IMR-90 (cell line): ENCODE measurements at regions not wholly inside any gene's neighbourhood (a gene's known extent, or its start where the extent isn't known, plus 50 kb on each side); places are given as distances from the start of the nearest gene placed in this dataset.

ENCODE experiments used
- ATAC-seq: fragments of 200-7000 bp; cut with Tn5 transposase; 2 replicates; pipeline ENCODE4 v1.9.1; 2020; ENCODE audit warnings: low read depth, mild to moderate bottlenecking, moderate library complexity
- BruUV-seq: library from RNA; stranded (reverse); fragments of 400-500 nt; replicated peaks from 2 replicates; lab custom pipeline; 2021; lab: Mats Ljungman, UMichigan
- CTCF ChIA-PET: fragments of 300-600 bp; formaldehyde crosslinking; extraction: SDS; loops from one replicate; lab custom pipeline; 2021; ENCODE audit warnings: antibody characterized with exemption; lab: Yijun Ruan, JAX
- POLR2A ChIA-PET: fragments of 300-600 bp; sonication (Branson Sonifier 250); formaldehyde crosslinking; loops from one replicate; lab custom pipeline; 2022; ENCODE audit warnings: antibody characterized with exemption; ENCODE audit not compliant: unreplicated experiment; lab: Charles Lee
- DNase-seq: peaks from one replicate; pipeline ENCODE4 v3.0.0; 2013
- H2AFZ ChIP-seq: replicated peaks from 2 replicates; pipeline ENCODE3; 2013; ENCODE audit warnings: low read length, mild to moderate bottlenecking; ENCODE audit not compliant: poor library complexity
- H2AK5ac ChIP-seq: 2 replicates; pipeline ENCODE4 v1.6.1; 2013; ENCODE audit warnings: low read depth, low read length, inconsistent platforms
- H2AK9ac ChIP-seq: replicated peaks from 2 replicates; pipeline ENCODE3; 2013; ENCODE audit warnings: mild to moderate bottlenecking, low read depth, low read length, moderate library complexity; ENCODE audit not compliant: poor library complexity
- H2BK120ac ChIP-seq: 2 replicates; pipeline ENCODE4 v1.6.1; 2013; ENCODE audit warnings: low read depth, low read length, inconsistent platforms
- H2BK15ac ChIP-seq: 3 replicates; pipeline ENCODE4 v1.6.1; 2013; ENCODE audit warnings: low read depth, low read length, inconsistent platforms
- H2BK20ac ChIP-seq: 2 replicates; pipeline ENCODE4 v1.6.1; 2013; ENCODE audit warnings: low read depth, mild to moderate bottlenecking, inconsistent platforms, low read length, moderate library complexity
- H2BK5ac ChIP-seq: 2 replicates; pipeline ENCODE4 v1.6.1; 2013; ENCODE audit warnings: mild to moderate bottlenecking, low read depth, low read length, inconsistent platforms; ENCODE audit not compliant: poor library complexity, severe bottlenecking
- H3K14ac ChIP-seq: replicated peaks from 2 replicates; pipeline ENCODE4 v1.6.1; 2013; ENCODE audit warnings: low read depth, low read length, inconsistent platforms
- H3K18ac ChIP-seq: 2 replicates; pipeline ENCODE4 v1.6.1; 2013; ENCODE audit warnings: low read depth, low read length, control low read depth
- H3K23ac ChIP-seq: 2 replicates; pipeline ENCODE4 v1.6.1; 2013; ENCODE audit warnings: low read depth, low read length, inconsistent platforms
- H3K27ac ChIP-seq: 2 replicates; pipeline ENCODE4 v1.5.1; 2013; ENCODE audit warnings: mild to moderate bottlenecking, control low read depth, low read length; ENCODE audit not compliant: insufficient read depth
- H3K27me3 ChIP-seq: 2 replicates; pipeline ENCODE4 v1.6.1; 2013; ENCODE audit warnings: low read length; ENCODE audit not compliant: control insufficient read depth, insufficient read depth
- H3K36me3 ChIP-seq: 2 replicates; pipeline ENCODE4 v1.6.1; 2013; ENCODE audit warnings: low read length, mixed read lengths; ENCODE audit not compliant: control insufficient read depth, insufficient read depth
- H3K4ac ChIP-seq: 2 replicates; pipeline ENCODE4 v1.6.1; 2013; ENCODE audit warnings: low read depth, low read length, inconsistent platforms
- H3K4me1 ChIP-seq: 2 replicates; pipeline ENCODE4 v1.6.1; 2013; ENCODE audit warnings: low read length, mixed read lengths; ENCODE audit not compliant: control insufficient read depth, insufficient read depth
- H3K4me2 ChIP-seq: 2 replicates; pipeline ENCODE4 v1.6.1; 2013; ENCODE audit warnings: low read depth, mild to moderate bottlenecking, control low read depth, low read length, moderate library complexity
- H3K4me3 ChIP-seq: 2 replicates; pipeline ENCODE4 v1.5.1; 2013; ENCODE audit warnings: low read depth, mild to moderate bottlenecking, control low read depth, low read length, moderate library complexity; ENCODE audit not compliant: insufficient read depth
- H3K56ac ChIP-seq: 2 replicates; pipeline ENCODE4 v1.6.1; 2013; ENCODE audit warnings: low read length, inconsistent platforms; ENCODE audit not compliant: insufficient read depth; ENCODE audit errors: extremely low read depth
- H3K79me1 ChIP-seq, 2 experiments: 2 replicates each; pipeline ENCODE4 v1.6.1; 2013; ENCODE audit warnings: low read length in 2 of 2, inconsistent platforms in 1 of 2, low read depth in 1 of 2
- H3K9ac ChIP-seq: 2 replicates; pipeline ENCODE4 v1.6.1; 2013; ENCODE audit warnings: low read depth, low read length, control low read depth
- H3K9me1 ChIP-seq: 2 replicates; pipeline ENCODE4 v1.6.1; 2013; ENCODE audit warnings: low read length, inconsistent platforms; ENCODE audit not compliant: insufficient read depth
- H3K9me3 ChIP-seq: 2 replicates; pipeline ENCODE4 v1.6.1; 2013; ENCODE audit warnings: low read length; ENCODE audit not compliant: control insufficient read depth, insufficient read depth
- H4K20me1 ChIP-seq: 2 replicates; pipeline ENCODE4 v1.6.1; 2013; ENCODE audit warnings: low read length, inconsistent platforms; ENCODE audit not compliant: insufficient read depth
- H4K5ac ChIP-seq: 2 replicates; pipeline ENCODE4 v1.6.1; 2013; ENCODE audit warnings: mild to moderate bottlenecking, low read depth, low read length, control low read depth
- H4K8ac ChIP-seq, 2 experiments: 2 replicates each; pipeline ENCODE4 v1.6.1; 2013; ENCODE audit warnings: low read depth in 2 of 2, low read length in 2 of 2, control low read depth in 1 of 2, inconsistent platforms in 1 of 2
- H4K91ac ChIP-seq: 2 replicates; pipeline ENCODE4 v1.6.1; 2013; ENCODE audit warnings: low read depth, low read length, inconsistent platforms; ENCODE audit not compliant: insufficient read depth
- BHLHE40 ChIP-seq: fragments of 150-350 bp; IDR thresholded peaks from 2 replicates; pipeline ENCODE4 v1.6.1; 2016; ENCODE audit warnings: mild to moderate bottlenecking, low read depth, low read length
- CEBPB ChIP-seq: IDR thresholded peaks from 2 replicates; pipeline ENCODE4 v1.6.1; 2012; ENCODE audit warnings: low read depth, low read length, improper control_type of control experiment
- CTCF ChIP-seq: conservative IDR thresholded peaks from 2 replicates; pipeline ENCODE4 v1.5.1; 2012; ENCODE audit warnings: mild to moderate bottlenecking, low read depth, low read length, improper control_type of control experiment
- MAZ ChIP-seq: IDR thresholded peaks from 2 replicates; pipeline ENCODE4 v1.6.1; 2012; ENCODE audit warnings: low read depth, mild to moderate bottlenecking, low read length, improper control_type of control experiment, moderate library complexity, borderline replicate concordance
- MXI1 ChIP-seq: IDR thresholded peaks from 2 replicates; pipeline ENCODE4 v1.6.1; 2012; ENCODE audit warnings: low read depth, mild to moderate bottlenecking, low read length, moderate library complexity, borderline replicate concordance
- NFE2L2 ChIP-seq: fragments of 150-350 bp; IDR thresholded peaks from 2 replicates; pipeline ENCODE4 v1.6.1; 2016; ENCODE audit warnings: low read depth, mild to moderate bottlenecking, low read length
- RCOR1 ChIP-seq: IDR thresholded peaks from 2 replicates; pipeline ENCODE4 v1.6.1; 2012; ENCODE audit warnings: mild to moderate bottlenecking, low read length, improper control_type of control experiment; ENCODE audit not compliant: insufficient replicate concordance
- RFX5 ChIP-seq: IDR thresholded peaks from 2 replicates; pipeline ENCODE4 v1.8.0; 2012; ENCODE audit warnings: low read depth, mild to moderate bottlenecking, low read length, moderate library complexity
- SMC3 ChIP-seq: fragments of 150-350 bp; IDR thresholded peaks from 2 replicates; pipeline ENCODE4 v1.6.1; 2016; ENCODE audit warnings: low read depth, mild to moderate bottlenecking, antibody characterized with exemption, low read length, moderate library complexity
- USF2 ChIP-seq: fragments of 150-350 bp; IDR thresholded peaks from 2 replicates; pipeline ENCODE4 v1.6.1; 2017; ENCODE audit warnings: mild to moderate bottlenecking, antibody characterized with exemption, low read length, low read depth
- WGBS, 2 experiments: methylation state at CpG; one replicate each; pipeline versions ENCODE4 v1.1.5 to v1.1.7; 2013; ENCODE audit warnings: missing lambda C conversion rate in 2 of 2; ENCODE audit not compliant: insufficient read length in 1 of 2; ENCODE audit errors: extremely low coverage in 2 of 2; 5-methylcytosine and 5-hydroxymethylcytosine counted together
- dilution Hi-C: fragments of 300-500 bp; cut with HindIII; formaldehyde crosslinking; loops from one replicate; pipeline ENCODE4 v1.14.3; 2018; ENCODE audit warnings: low sequenced_read_pairs; ENCODE audit not compliant: unreplicated experiment
- in situ Hi-C: fragments of 300-500 bp; cut with MboI; formaldehyde crosslinking; loops from 3 replicates; pipeline ENCODE4 v1.14.3; 2019; ENCODE audit warnings: low sequenced_read_pairs, inconsistent platforms, mixed read lengths
- intact Hi-C: fragments of 100-400 bp; cut with micrococcal nuclease; formaldehyde crosslinking; loops from 2 replicates; pipeline ENCODE4 v1.10.0; 2022

GRCh38 chr18:1665079-1665478 lies 760.4 kb downstream of the ADCYAP1 start:
- no peak overlapping the region for H3K14ac ChIP-seq
- no peak overlapping the region for H2BK120ac ChIP-seq
- H3K4me2 ChIP-seq = no peak overlapping the region
- no peaks in the 10 kb centered on the region for H3K27me3 ChIP-seq
- H2BK20ac ChIP-seq = no peak overlapping the region
- DNase-seq = no peak
- no peaks in the 10 kb centered on the region for H3K79me1 ChIP-seq
- ATAC-seq = no peak
- H3K9me1 ChIP-seq = no peaks in the 10 kb centered on the region
- H3K23ac ChIP-seq = no peak overlapping the region
- intact Hi-C loops (no loop called here), dilution Hi-C loops (no loop called here), in situ Hi-C loops (no loop called here)
- no peak overlapping the region for H2AK9ac ChIP-seq
- H3K9me3 ChIP-seq = peaks cover 3% of the 10 kb centered on the region; the same call in 1 of the 2 replicates
- no peaks in the 10 kb centered on the region for H3K4me1 ChIP-seq
- no TSS peak for BruUV-seq
- POLR2A ChIA-PET = no interaction called here
- H3K9ac ChIP-seq = no peak overlapping the region
- H3K56ac ChIP-seq = no peak overlapping the region
- no peak overlapping the region for H2BK5ac ChIP-seq
- H4K5ac ChIP-seq = no peak overlapping the region
- no peak overlapping the region for H4K91ac ChIP-seq
- H2AK5ac ChIP-seq = no peak overlapping the region
- TF ChIP-seq NFE2L2 = no peak
- TF ChIP-seq MAZ = no peak
- TF ChIP-seq RCOR1 = no peak
- no peak for TF ChIP-seq SMC3
- TF ChIP-seq CEBPB = no peak
- TF ChIP-seq RFX5 = no peak
- TF ChIP-seq BHLHE40 = no peak
- no peak for TF ChIP-seq MXI1
- no peak for TF ChIP-seq USF2
- TF ChIP-seq CTCF = no peak
- no peak overlapping the region for H2BK15ac ChIP-seq
- no peak overlapping the region for H3K18ac ChIP-seq
- no peak overlapping the region for H3K4me3 ChIP-seq
- no peak overlapping the region for H3K27ac ChIP-seq
- H2AFZ ChIP-seq = no peak overlapping the region
- no peak overlapping the region for H3K4ac ChIP-seq
- H4K8ac ChIP-seq = no peak overlapping the region
- CTCF ChIA-PET = no interaction called here
- H4K20me1 ChIP-seq = no peaks in the 10 kb centered on the region
- no peaks in the 10 kb centered on the region for H3K36me3 ChIP-seq
- no CpG with 5 or more reads among the region's 1 CpG for WGBS, 2 experiments
